Activated naive CD8-positive, alpha-beta T cell treated with anti-CD3 and anti-CD28 coated beads for 36 hours (primary cell): ENCODE measurements at regions not wholly inside any gene's neighbourhood (a gene's known extent, or its start where the extent isn't known, plus 50 kb on each side); places are given as distances from the start of the nearest gene placed in this dataset.

ENCODE experiments used
- DNase-seq: peaks from one replicate; pipeline ENCODE4 v3.0.0; 2021
- H3K27ac Mint-ChIP-seq: one replicate; pipeline ENCODE4 v1.8.0; 2022; ENCODE audit warnings: mild to moderate bottlenecking, moderate library complexity, mixed read lengths
- H3K27me3 Mint-ChIP-seq: one replicate; pipeline ENCODE4 v1.8.0; 2022; ENCODE audit warnings: mild to moderate bottlenecking, mixed read lengths
- H3K36me3 Mint-ChIP-seq: one replicate; pipeline ENCODE4 v1.8.0; 2021; ENCODE audit warnings: mild to moderate bottlenecking, mixed read lengths
- H3K4me1 Mint-ChIP-seq: one replicate; pipeline ENCODE4 v1.8.0; 2021; ENCODE audit warnings: mixed read lengths
- H3K4me3 Mint-ChIP-seq: one replicate; pipeline ENCODE4 v1.8.0; 2022; ENCODE audit warnings: mild to moderate bottlenecking, moderate library complexity, mixed read lengths
- H3K9me3 Mint-ChIP-seq: one replicate; pipeline ENCODE4 v1.8.0; 2022; ENCODE audit warnings: mixed read lengths

- Mint-ChIP-seq H3K9me3 (no peaks in the 10 kb centered on the region), H3K27ac (no peak overlapping the region), H3K4me1 (peaks cover 2% of the 10 kb centered on the region), H3K27me3 (peaks cover 20% of the 10 kb centered on the region), H3K4me3 (no peak overlapping the region), H3K36me3 (no peaks in the 10 kb centered on the region)
- no peak for DNase-seq
Measured at GRCh38 chr9:134497283-134497860, 144.2 kb upstream of the COL5A1 start.

- peaks cover 30% of the 10 kb centered on the region for H3K27me3 Mint-ChIP-seq
- H3K36me3 Mint-ChIP-seq: no peaks in the 10 kb centered on the region
- no peak for DNase-seq
- H3K4me3 Mint-ChIP-seq: no peak overlapping the region
- peaks cover 2% of the 10 kb centered on the region for H3K4me1 Mint-ChIP-seq
- no peaks in the 10 kb centered on the region for H3K9me3 Mint-ChIP-seq
- no peak overlapping the region for H3K27ac Mint-ChIP-seq
Measured at GRCh38 chr9:134498814-134499166, 142.8 kb upstream of the COL5A1 start.

GRCh38 chr9:134500931-134501760 lies 140.5 kb upstream of the COL5A1 start:
- peaks cover 2% of the 10 kb centered on the region for H3K4me1 Mint-ChIP-seq
- H3K4me3 Mint-ChIP-seq: no peak overlapping the region
- H3K27me3 Mint-ChIP-seq: peaks cover 40% of the 10 kb centered on the region
- no peak overlapping the region for H3K27ac Mint-ChIP-seq
- H3K9me3 Mint-ChIP-seq: no peaks in the 10 kb centered on the region
- H3K36me3 Mint-ChIP-seq: no peaks in the 10 kb centered on the region
- DNase-seq: no peak

GRCh38 chr9:134501761-134502265 lies 139.8 kb upstream of the COL5A1 start:
- Mint-ChIP-seq H3K4me1 (peaks cover 2% of the 10 kb centered on the region), H3K9me3 (no peaks in the 10 kb centered on the region)
- no peak for DNase-seq

GRCh38 chr9:134502266-134502791 lies 139.3 kb upstream of the COL5A1 start:
- Mint-ChIP-seq H3K9me3 (no peaks in the 10 kb centered on the region), H3K4me1 (peaks cover 2% of the 10 kb centered on the region), H3K4me3 (no peak overlapping the region), H3K27ac (no peak overlapping the region), H3K27me3 (peaks cover 42% of the 10 kb centered on the region), H3K36me3 (no peaks in the 10 kb centered on the region)
- no peak for DNase-seq

More at GRCh38 chr9:134501761-134502265, 139.8 kb upstream of the COL5A1 start:
- H3K36me3 Mint-ChIP-seq: no peaks in the 10 kb centered on the region
- no peak overlapping the region for H3K4me3 Mint-ChIP-seq
- no peak overlapping the region for H3K27ac Mint-ChIP-seq
- H3K27me3 Mint-ChIP-seq: peaks cover 42% of the 10 kb centered on the region

GRCh38 chr9:134502809-134503211 lies 138.8 kb upstream of the COL5A1 start:
- Mint-ChIP-seq H3K27me3 (peaks cover 42% of the 10 kb centered on the region), H3K4me1 (peaks cover 2% of the 10 kb centered on the region), H3K9me3 (no peaks in the 10 kb centered on the region), H3K36me3 (no peaks in the 10 kb centered on the region), H3K27ac (no peak overlapping the region), H3K4me3 (no peak overlapping the region)
- no peak for DNase-seq

- Mint-ChIP-seq H3K27me3 (peaks cover 42% of the 10 kb centered on the region), H3K4me3 (no peak overlapping the region), H3K9me3 (no peaks in the 10 kb centered on the region), H3K27ac (no peak overlapping the region), H3K36me3 (no peaks in the 10 kb centered on the region), H3K4me1 (peaks cover 2% of the 10 kb centered on the region)
- DNase-seq: no peak
Measured at GRCh38 chr9:134503301-134504105, 138.1 kb upstream of the COL5A1 start.

GRCh38 chr9:134504106-134504385 lies 137.6 kb upstream of the COL5A1 start:
- no peak overlapping the region for H3K4me3 Mint-ChIP-seq
- no peaks in the 10 kb centered on the region for H3K9me3 Mint-ChIP-seq
- no peak for DNase-seq
- H3K27me3 Mint-ChIP-seq: peaks cover 42% of the 10 kb centered on the region
- H3K27ac Mint-ChIP-seq: no peak overlapping the region
- H3K4me1 Mint-ChIP-seq: peaks cover 2% of the 10 kb centered on the region
- H3K36me3 Mint-ChIP-seq: no peaks in the 10 kb centered on the region

GRCh38 chr9:134505032-134505431 lies 136.6 kb upstream of the COL5A1 start:
- Mint-ChIP-seq H3K9me3 (no peaks in the 10 kb centered on the region), H3K27ac (no peak overlapping the region), H3K27me3 (peaks cover 42% of the 10 kb centered on the region), H3K4me1 (peaks cover 2% of the 10 kb centered on the region), H3K36me3 (no peaks in the 10 kb centered on the region), H3K4me3 (no peak overlapping the region)
- DNase-seq: no peak

- peaks cover 12% of the 10 kb centered on the region for H3K27me3 Mint-ChIP-seq
- H3K27ac Mint-ChIP-seq: no peak overlapping the region
- no peaks in the 10 kb centered on the region for H3K36me3 Mint-ChIP-seq
- no peak overlapping the region for H3K4me3 Mint-ChIP-seq
- peaks cover 1% of the 10 kb centered on the region for H3K9me3 Mint-ChIP-seq
- H3K4me1 Mint-ChIP-seq: no peaks in the 10 kb centered on the region
- DNase-seq: no peak
Measured at GRCh38 chr9:134509281-134509680, 132.3 kb upstream of the COL5A1 start.

GRCh38 chr9:134509817-134510216 lies 131.8 kb upstream of the COL5A1 start:
- H3K4me1 Mint-ChIP-seq: no peaks in the 10 kb centered on the region
- H3K4me3 Mint-ChIP-seq: no peak overlapping the region
- H3K27me3 Mint-ChIP-seq: peaks cover 9% of the 10 kb centered on the region
- no peak overlapping the region for H3K27ac Mint-ChIP-seq
- peaks cover 1% of the 10 kb centered on the region for H3K9me3 Mint-ChIP-seq
- no peak for DNase-seq
- no peaks in the 10 kb centered on the region for H3K36me3 Mint-ChIP-seq

- DNase-seq: no peak
- Mint-ChIP-seq H3K36me3 (no peaks in the 10 kb centered on the region), H3K4me3 (no peak overlapping the region), H3K27me3 (no peaks in the 10 kb centered on the region), H3K27ac (no peak overlapping the region), H3K4me1 (no peaks in the 10 kb centered on the region), H3K9me3 (peaks cover 1% of the 10 kb centered on the region)
Measured at GRCh38 chr9:134514503-134514902, 127.1 kb upstream of the COL5A1 start.

- Mint-ChIP-seq H3K36me3 (no peaks in the 10 kb centered on the region), H3K9me3 (peaks cover 1% of the 10 kb centered on the region), H3K27me3 (no peaks in the 10 kb centered on the region), H3K4me3 (no peak overlapping the region), H3K4me1 (no peaks in the 10 kb centered on the region), H3K27ac (no peak overlapping the region)
- no peak for DNase-seq
Measured at GRCh38 chr9:134515026-134515821, 126.4 kb upstream of the COL5A1 start.

- Mint-ChIP-seq H3K36me3 (no peaks in the 10 kb centered on the region), H3K27ac (no peak overlapping the region), H3K9me3 (peaks cover 1% of the 10 kb centered on the region), H3K27me3 (no peaks in the 10 kb centered on the region), H3K4me1 (no peaks in the 10 kb centered on the region), H3K4me3 (no peak overlapping the region)
- DNase-seq: no peak
Measured at GRCh38 chr9:134516464-134516863, 125.1 kb upstream of the COL5A1 start.
